COR-L47 (cell line): ENCODE measurements at regions not wholly inside any gene's neighbourhood (a gene's known extent, or its start where the extent isn't known, plus 50 kb on each side); places are given as distances from the start of the nearest gene placed in this dataset.
"Not testable (repeated sequence)": the region's sequence is repeated elsewhere in the genome, so short reads cannot be mapped to it uniquely, and the experiment has no call there.

Experiments
- DNase-seq: peaks from one replicate; lab custom pipeline; 2025; lab: John Stamatoyannopoulos, UW

- DNase-seq, result no peak
These were observed 88.3 kb upstream of the KCNQ5 start for GRCh38 chr6:72533606-72534005.

- DNase-seq, result no peak
These were observed 87.6 kb upstream of the KCNQ5 start for GRCh38 chr6:72534236-72534635.

GRCh38 chr6:72535124-72535523, 86.7 kb upstream of the KCNQ5 start:
- DNase-seq, result no peak

- no peak for DNase-seq
These were observed 74.8 kb upstream of the KCNQ5 start for GRCh38 chr6:72547020-72547419.

GRCh38 chr6:72551470-72551869, 70.4 kb upstream of the KCNQ5 start:
- DNase-seq, result no peak

GRCh38 chr6:72552938-72553337, 68.9 kb upstream of the KCNQ5 start:
- peak; percentile 37 for DNase-seq

GRCh38 chr6:72553531-72554511, 68.0 kb upstream of the KCNQ5 start:
- DNase-seq, result no peak

- DNase-seq, result no peak
These were observed 67.1 kb upstream of the KCNQ5 start for GRCh38 chr6:72554761-72555221.

- no peak for DNase-seq
These were observed 62.8 kb upstream of the KCNQ5 start for GRCh38 chr6:72559067-72559466.

- DNase-seq, result no peak
These were observed 62.3 kb upstream of the KCNQ5 start for GRCh38 chr6:72559555-72559954.

GRCh38 chr6:72560721-72561593, 60.9 kb upstream of the KCNQ5 start:
- no peak for DNase-seq

GRCh38 chr6:72561629-72562028, 60.2 kb upstream of the KCNQ5 start:
- no peak for DNase-seq

GRCh38 chr6:72564231-72564630, 57.6 kb upstream of the KCNQ5 start:
- no peak for DNase-seq

- DNase-seq, result not testable (repeated sequence)
These were observed 49.9 kb upstream of the KCNQ5 start for GRCh38 chr6:72571993-72572392.
